IMR-90 (cell line): ENCODE measurements at regions not wholly inside any gene's neighbourhood (a gene's known extent, or its start where the extent isn't known, plus 50 kb on each side); places are given as distances from the start of the nearest gene placed in this dataset.

ENCODE experiments used
- ATAC-seq: fragments of 200-7000 bp; cut with Tn5 transposase; 2 replicates; pipeline ENCODE4 v1.9.1; 2020; ENCODE audit warnings: low read depth, mild to moderate bottlenecking, moderate library complexity
- BruUV-seq: library from RNA; stranded (reverse); fragments of 400-500 nt; replicated peaks from 2 replicates; lab custom pipeline; 2021; lab: Mats Ljungman, UMichigan
- CTCF ChIA-PET: fragments of 300-600 bp; formaldehyde crosslinking; extraction: SDS; loops from one replicate; lab custom pipeline; 2021; ENCODE audit warnings: antibody characterized with exemption; lab: Yijun Ruan, JAX
- POLR2A ChIA-PET: fragments of 300-600 bp; sonication (Branson Sonifier 250); formaldehyde crosslinking; loops from one replicate; lab custom pipeline; 2022; ENCODE audit warnings: antibody characterized with exemption; ENCODE audit not compliant: unreplicated experiment; lab: Charles Lee
- DNase-seq: peaks from one replicate; pipeline ENCODE4 v3.0.0; 2013
- H2AFZ ChIP-seq: replicated peaks from 2 replicates; pipeline ENCODE3; 2013; ENCODE audit warnings: low read length, mild to moderate bottlenecking; ENCODE audit not compliant: poor library complexity
- H2AK5ac ChIP-seq: 2 replicates; pipeline ENCODE4 v1.6.1; 2013; ENCODE audit warnings: low read depth, low read length, inconsistent platforms
- H2AK9ac ChIP-seq: replicated peaks from 2 replicates; pipeline ENCODE3; 2013; ENCODE audit warnings: mild to moderate bottlenecking, low read depth, low read length, moderate library complexity; ENCODE audit not compliant: poor library complexity
- H2BK120ac ChIP-seq: 2 replicates; pipeline ENCODE4 v1.6.1; 2013; ENCODE audit warnings: low read depth, low read length, inconsistent platforms
- H2BK15ac ChIP-seq: 3 replicates; pipeline ENCODE4 v1.6.1; 2013; ENCODE audit warnings: low read depth, low read length, inconsistent platforms
- H2BK20ac ChIP-seq: 2 replicates; pipeline ENCODE4 v1.6.1; 2013; ENCODE audit warnings: low read depth, mild to moderate bottlenecking, inconsistent platforms, low read length, moderate library complexity
- H2BK5ac ChIP-seq: 2 replicates; pipeline ENCODE4 v1.6.1; 2013; ENCODE audit warnings: mild to moderate bottlenecking, low read depth, low read length, inconsistent platforms; ENCODE audit not compliant: poor library complexity, severe bottlenecking
- H3K14ac ChIP-seq: replicated peaks from 2 replicates; pipeline ENCODE4 v1.6.1; 2013; ENCODE audit warnings: low read depth, low read length, inconsistent platforms
- H3K18ac ChIP-seq: 2 replicates; pipeline ENCODE4 v1.6.1; 2013; ENCODE audit warnings: low read depth, low read length, control low read depth
- H3K23ac ChIP-seq: 2 replicates; pipeline ENCODE4 v1.6.1; 2013; ENCODE audit warnings: low read depth, low read length, inconsistent platforms
- H3K27ac ChIP-seq: 2 replicates; pipeline ENCODE4 v1.5.1; 2013; ENCODE audit warnings: mild to moderate bottlenecking, control low read depth, low read length; ENCODE audit not compliant: insufficient read depth
- H3K27me3 ChIP-seq: 2 replicates; pipeline ENCODE4 v1.6.1; 2013; ENCODE audit warnings: low read length; ENCODE audit not compliant: control insufficient read depth, insufficient read depth
- H3K36me3 ChIP-seq: 2 replicates; pipeline ENCODE4 v1.6.1; 2013; ENCODE audit warnings: low read length, mixed read lengths; ENCODE audit not compliant: control insufficient read depth, insufficient read depth
- H3K4ac ChIP-seq: 2 replicates; pipeline ENCODE4 v1.6.1; 2013; ENCODE audit warnings: low read depth, low read length, inconsistent platforms
- H3K4me1 ChIP-seq: 2 replicates; pipeline ENCODE4 v1.6.1; 2013; ENCODE audit warnings: low read length, mixed read lengths; ENCODE audit not compliant: control insufficient read depth, insufficient read depth
- H3K4me2 ChIP-seq: 2 replicates; pipeline ENCODE4 v1.6.1; 2013; ENCODE audit warnings: low read depth, mild to moderate bottlenecking, control low read depth, low read length, moderate library complexity
- H3K4me3 ChIP-seq: 2 replicates; pipeline ENCODE4 v1.5.1; 2013; ENCODE audit warnings: low read depth, mild to moderate bottlenecking, control low read depth, low read length, moderate library complexity; ENCODE audit not compliant: insufficient read depth
- H3K56ac ChIP-seq: 2 replicates; pipeline ENCODE4 v1.6.1; 2013; ENCODE audit warnings: low read length, inconsistent platforms; ENCODE audit not compliant: insufficient read depth; ENCODE audit errors: extremely low read depth
- H3K79me1 ChIP-seq, 2 experiments: 2 replicates each; pipeline ENCODE4 v1.6.1; 2013; ENCODE audit warnings: low read length in 2 of 2, inconsistent platforms in 1 of 2, low read depth in 1 of 2
- H3K9ac ChIP-seq: 2 replicates; pipeline ENCODE4 v1.6.1; 2013; ENCODE audit warnings: low read depth, low read length, control low read depth
- H3K9me1 ChIP-seq: 2 replicates; pipeline ENCODE4 v1.6.1; 2013; ENCODE audit warnings: low read length, inconsistent platforms; ENCODE audit not compliant: insufficient read depth
- H3K9me3 ChIP-seq: 2 replicates; pipeline ENCODE4 v1.6.1; 2013; ENCODE audit warnings: low read length; ENCODE audit not compliant: control insufficient read depth, insufficient read depth
- H4K20me1 ChIP-seq: 2 replicates; pipeline ENCODE4 v1.6.1; 2013; ENCODE audit warnings: low read length, inconsistent platforms; ENCODE audit not compliant: insufficient read depth
- H4K5ac ChIP-seq: 2 replicates; pipeline ENCODE4 v1.6.1; 2013; ENCODE audit warnings: mild to moderate bottlenecking, low read depth, low read length, control low read depth
- H4K8ac ChIP-seq, 2 experiments: 2 replicates each; pipeline ENCODE4 v1.6.1; 2013; ENCODE audit warnings: low read depth in 2 of 2, low read length in 2 of 2, control low read depth in 1 of 2, inconsistent platforms in 1 of 2
- H4K91ac ChIP-seq: 2 replicates; pipeline ENCODE4 v1.6.1; 2013; ENCODE audit warnings: low read depth, low read length, inconsistent platforms; ENCODE audit not compliant: insufficient read depth
- BHLHE40 ChIP-seq: fragments of 150-350 bp; IDR thresholded peaks from 2 replicates; pipeline ENCODE4 v1.6.1; 2016; ENCODE audit warnings: mild to moderate bottlenecking, low read depth, low read length
- CEBPB ChIP-seq: IDR thresholded peaks from 2 replicates; pipeline ENCODE4 v1.6.1; 2012; ENCODE audit warnings: low read depth, low read length, improper control_type of control experiment
- CHD1 ChIP-seq: IDR thresholded peaks from 2 replicates; pipeline ENCODE4 v1.6.1; 2012; ENCODE audit warnings: low read depth, low read length, improper control_type of control experiment
- FOS ChIP-seq: fragments of 150-350 bp; IDR thresholded peaks from 2 replicates; pipeline ENCODE4 v1.6.1; 2016; ENCODE audit warnings: low read depth, low read length
- MAFK ChIP-seq: IDR thresholded peaks from 2 replicates; pipeline ENCODE4 v1.6.1; 2012; ENCODE audit warnings: low read depth, low read length, improper control_type of control experiment
- MAZ ChIP-seq: IDR thresholded peaks from 2 replicates; pipeline ENCODE4 v1.6.1; 2012; ENCODE audit warnings: low read depth, mild to moderate bottlenecking, low read length, improper control_type of control experiment, moderate library complexity, borderline replicate concordance
- MXI1 ChIP-seq: IDR thresholded peaks from 2 replicates; pipeline ENCODE4 v1.6.1; 2012; ENCODE audit warnings: low read depth, mild to moderate bottlenecking, low read length, moderate library complexity, borderline replicate concordance
- NFE2L2 ChIP-seq: fragments of 150-350 bp; IDR thresholded peaks from 2 replicates; pipeline ENCODE4 v1.6.1; 2016; ENCODE audit warnings: low read depth, mild to moderate bottlenecking, low read length
- POLR2A ChIP-seq: IDR thresholded peaks from 2 replicates; pipeline ENCODE4 v1.6.1; 2012; ENCODE audit warnings: mild to moderate bottlenecking, low read depth, low read length
- RAD21 ChIP-seq: IDR thresholded peaks from 2 replicates; pipeline ENCODE4 v1.6.1; 2012; ENCODE audit warnings: low read length, improper control_type of control experiment
- RCOR1 ChIP-seq: IDR thresholded peaks from 2 replicates; pipeline ENCODE4 v1.6.1; 2012; ENCODE audit warnings: mild to moderate bottlenecking, low read length, improper control_type of control experiment; ENCODE audit not compliant: insufficient replicate concordance
- RFX5 ChIP-seq: IDR thresholded peaks from 2 replicates; pipeline ENCODE4 v1.8.0; 2012; ENCODE audit warnings: low read depth, mild to moderate bottlenecking, low read length, moderate library complexity
- SMC3 ChIP-seq: fragments of 150-350 bp; IDR thresholded peaks from 2 replicates; pipeline ENCODE4 v1.6.1; 2016; ENCODE audit warnings: low read depth, mild to moderate bottlenecking, antibody characterized with exemption, low read length, moderate library complexity
- WGBS, 2 experiments: methylation state at CpG; one replicate each; pipeline versions ENCODE4 v1.1.5 to v1.1.7; 2013; ENCODE audit warnings: missing lambda C conversion rate in 2 of 2; ENCODE audit not compliant: insufficient read length in 1 of 2; ENCODE audit errors: extremely low coverage in 2 of 2; 5-methylcytosine and 5-hydroxymethylcytosine counted together
- dilution Hi-C: fragments of 300-500 bp; cut with HindIII; formaldehyde crosslinking; loops from one replicate; pipeline ENCODE4 v1.14.3; 2018; ENCODE audit warnings: low sequenced_read_pairs; ENCODE audit not compliant: unreplicated experiment
- in situ Hi-C: fragments of 300-500 bp; cut with MboI; formaldehyde crosslinking; loops from 3 replicates; pipeline ENCODE4 v1.14.3; 2019; ENCODE audit warnings: low sequenced_read_pairs, inconsistent platforms, mixed read lengths
- intact Hi-C: fragments of 100-400 bp; cut with micrococcal nuclease; formaldehyde crosslinking; loops from 2 replicates; pipeline ENCODE4 v1.10.0; 2022
- TF ChIP-seq, protein P1 (sequence below): fragments of 150-350 bp; IDR thresholded peaks from 2 replicates; pipeline ENCODE4 v1.6.1; 2017; ENCODE audit warnings: mild to moderate bottlenecking, antibody characterized with exemption, low read length, low read depth
- TF ChIP-seq, protein P2 (sequence below): fragments of 150-350 bp; IDR thresholded peaks from 2 replicates; pipeline ENCODE4 v1.6.1; 2016; ENCODE audit warnings: low read depth, mild to moderate bottlenecking, low read length, moderate library complexity, borderline replicate concordance

DNA sequence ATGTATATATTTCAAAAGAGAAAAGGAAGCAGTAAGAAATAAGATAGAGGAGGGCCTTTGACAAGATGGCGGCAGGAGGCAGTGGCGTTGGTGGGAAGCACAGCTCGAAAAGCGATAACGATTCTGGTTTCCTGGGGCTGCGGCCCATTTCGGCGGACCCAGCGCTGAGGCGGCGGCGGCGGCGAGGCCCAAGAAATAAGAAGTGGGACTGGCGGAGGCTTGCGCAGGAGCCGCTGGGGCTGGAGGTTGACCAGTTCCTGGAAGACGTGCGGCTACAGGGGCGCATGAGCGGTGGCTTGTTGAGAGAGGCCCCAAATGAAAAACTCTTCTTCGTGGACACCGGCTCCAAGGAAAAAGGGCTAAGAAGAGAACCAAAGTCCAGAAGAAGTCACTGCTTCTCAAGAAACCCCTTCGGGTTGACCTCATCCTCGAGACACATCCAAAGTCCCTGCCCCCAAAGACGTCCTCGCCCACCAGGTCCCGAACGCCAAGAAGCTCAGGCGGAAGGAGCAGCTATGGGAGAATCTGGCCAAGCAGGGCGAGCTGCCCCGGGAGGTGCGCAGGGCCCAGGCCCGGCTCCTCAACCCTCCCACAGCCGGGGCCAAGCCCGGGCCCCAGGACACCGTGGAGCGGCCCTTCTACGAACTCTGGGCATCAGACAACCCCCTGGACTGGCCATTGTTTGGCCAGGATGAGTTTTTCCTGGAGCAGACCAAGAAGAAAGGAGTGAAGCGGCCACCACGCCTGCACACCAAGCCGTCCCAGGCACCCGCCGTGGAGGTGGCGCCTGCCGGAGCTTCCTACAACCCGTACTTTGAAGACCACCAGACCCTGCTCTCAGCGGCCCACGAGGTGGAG lies 624.3 kb downstream of the MCTP2 start:
- Histone ChIP-seq H3K4me3 (no peak overlapping the region), H4K91ac (no peak overlapping the region), H2BK5ac (no peak overlapping the region), H3K36me3 (no peaks in the 10 kb centered on the region), H3K9me1 (no peaks in the 10 kb centered on the region), H2BK15ac (no peak overlapping the region), H4K8ac (no peak overlapping the region), H3K18ac (no peak overlapping the region), H3K4ac (no peak overlapping the region), H3K79me1 (no peaks in the 10 kb centered on the region), H3K23ac (no peak overlapping the region), H3K56ac (no peak overlapping the region), H3K27ac (no peak overlapping the region), H2AFZ (no peak overlapping the region), H2AK5ac (no peak overlapping the region), H3K14ac (no peak overlapping the region), H4K5ac (no peak overlapping the region), H2AK9ac (no peak overlapping the region), H4K20me1 (no peaks in the 10 kb centered on the region), H2BK120ac (no peak overlapping the region), H3K4me1 (no peaks in the 10 kb centered on the region), H3K4me2 (no peak overlapping the region), H3K27me3 (no peaks in the 10 kb centered on the region), H3K9me3 (peaks cover 18% of the 10 kb centered on the region), H2BK20ac (no peak overlapping the region), H3K9ac (no peak overlapping the region)
- WGBS, 2 experiments, result 82% methylated on average over 36 of the region's 49 CpGs; no CpG with 5 or more reads in 1 of the 2 experiments
- dilution Hi-C loops, result no loop called here
- CTCF ChIA-PET, result no interaction called here
- intact Hi-C loops, result no loop called here
- no TSS peak for BruUV-seq
- DNase-seq (no peak), ATAC-seq (no peak)
- in situ Hi-C loops, result no loop called here
- POLR2A ChIA-PET, result no interaction called here
- TF ChIP-seq RAD21 (no peak), CEBPB (no peak), RFX5 (no peak), SMC3 (no peak), RCOR1 (no peak), CHD1 (no peak), BHLHE40 (no peak), FOS (no peak), MAZ (no peak), NFE2L2 (no peak), POLR2A (no peak), MXI1 (no peak), MAFK (no peak)
- TF ChIP-seq, protein P1, sequence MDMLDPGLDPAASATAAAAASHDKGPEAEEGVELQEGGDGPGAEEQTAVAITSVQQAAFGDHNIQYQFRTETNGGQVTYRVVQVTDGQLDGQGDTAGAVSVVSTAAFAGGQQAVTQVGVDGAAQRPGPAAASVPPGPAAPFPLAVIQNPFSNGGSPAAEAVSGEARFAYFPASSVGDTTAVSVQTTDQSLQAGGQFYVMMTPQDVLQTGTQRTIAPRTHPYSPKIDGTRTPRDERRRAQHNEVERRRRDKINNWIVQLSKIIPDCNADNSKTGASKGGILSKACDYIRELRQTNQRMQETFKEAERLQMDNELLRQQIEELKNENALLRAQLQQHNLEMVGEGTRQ, result no peak
- TF ChIP-seq, protein P2, sequence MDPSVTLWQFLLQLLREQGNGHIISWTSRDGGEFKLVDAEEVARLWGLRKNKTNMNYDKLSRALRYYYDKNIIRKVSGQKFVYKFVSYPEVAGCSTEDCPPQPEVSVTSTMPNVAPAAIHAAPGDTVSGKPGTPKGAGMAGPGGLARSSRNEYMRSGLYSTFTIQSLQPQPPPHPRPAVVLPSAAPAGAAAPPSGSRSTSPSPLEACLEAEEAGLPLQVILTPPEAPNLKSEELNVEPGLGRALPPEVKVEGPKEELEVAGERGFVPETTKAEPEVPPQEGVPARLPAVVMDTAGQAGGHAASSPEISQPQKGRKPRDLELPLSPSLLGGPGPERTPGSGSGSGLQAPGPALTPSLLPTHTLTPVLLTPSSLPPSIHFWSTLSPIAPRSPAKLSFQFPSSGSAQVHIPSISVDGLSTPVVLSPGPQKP, result no peak
